ENCODE measurements at regions not wholly inside any gene's neighbourhood (a gene's known extent, or its start where the extent isn't known, plus 50 kb on each side); places are given as distances from the start of the nearest gene placed in this dataset.

GRCh38 chr13:80040196-80040980, 300.5 kb downstream of the SPRY2 start:
- no peak for TF ChIP-seq POLR2A (IDR thresholded peaks at IDR 0.05)
- TF ChIP-seq CTCF (IDR thresholded peaks at IDR 0.05): no peak
- TF ChIP-seq POLR2AphosphoS5 (IDR thresholded peaks at IDR 0.05): no peak

All from breast epithelium (tissue), 3 donors.